ENCODE measurements at regions not wholly inside any gene's neighbourhood (a gene's known extent, or its start where the extent isn't known, plus 50 kb on each side); places are given as distances from the start of the nearest gene placed in this dataset.
"Not testable (repeated sequence)": the region's sequence is repeated elsewhere in the genome, so short reads cannot be mapped to it uniquely, and the experiment has no call there.

DNA sequence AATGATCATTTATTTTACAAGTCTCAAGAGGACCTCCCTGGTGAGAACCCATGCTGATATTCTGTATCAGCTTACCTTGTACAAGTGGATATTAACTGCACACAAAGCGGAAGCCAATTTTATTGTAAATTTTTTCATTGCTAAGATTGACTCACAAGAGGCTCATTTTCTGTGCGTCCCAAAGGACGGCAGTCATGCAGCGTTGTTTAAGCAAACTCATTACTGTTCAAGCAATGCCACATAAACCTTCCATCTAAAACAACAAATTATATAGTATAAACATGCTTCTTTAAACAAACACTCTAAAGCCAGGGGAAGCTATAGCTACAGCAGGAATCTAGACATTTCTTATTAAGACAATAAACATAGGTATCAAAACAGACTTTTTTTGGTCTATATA lies 575.3 kb downstream of the FRK start:
- H3K4me3 ChIP-seq (ENCODE audit: low read depth, low read length), result no peak overlapping the region
- TF ChIP-seq, protein P1, sequence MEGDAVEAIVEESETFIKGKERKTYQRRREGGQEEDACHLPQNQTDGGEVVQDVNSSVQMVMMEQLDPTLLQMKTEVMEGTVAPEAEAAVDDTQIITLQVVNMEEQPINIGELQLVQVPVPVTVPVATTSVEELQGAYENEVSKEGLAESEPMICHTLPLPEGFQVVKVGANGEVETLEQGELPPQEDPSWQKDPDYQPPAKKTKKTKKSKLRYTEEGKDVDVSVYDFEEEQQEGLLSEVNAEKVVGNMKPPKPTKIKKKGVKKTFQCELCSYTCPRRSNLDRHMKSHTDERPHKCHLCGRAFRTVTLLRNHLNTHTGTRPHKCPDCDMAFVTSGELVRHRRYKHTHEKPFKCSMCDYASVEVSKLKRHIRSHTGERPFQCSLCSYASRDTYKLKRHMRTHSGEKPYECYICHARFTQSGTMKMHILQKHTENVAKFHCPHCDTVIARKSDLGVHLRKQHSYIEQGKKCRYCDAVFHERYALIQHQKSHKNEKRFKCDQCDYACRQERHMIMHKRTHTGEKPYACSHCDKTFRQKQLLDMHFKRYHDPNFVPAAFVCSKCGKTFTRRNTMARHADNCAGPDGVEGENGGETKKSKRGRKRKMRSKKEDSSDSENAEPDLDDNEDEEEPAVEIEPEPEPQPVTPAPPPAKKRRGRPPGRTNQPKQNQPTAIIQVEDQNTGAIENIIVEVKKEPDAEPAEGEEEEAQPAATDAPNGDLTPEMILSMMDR (IDR thresholded peaks at IDR 0.05; ENCODE audit: insufficient read depth, low read depth, low read length), result no peak
- peak; percentile 1 for DNase-seq (ENCODE audit: low read depth)

DNA sequence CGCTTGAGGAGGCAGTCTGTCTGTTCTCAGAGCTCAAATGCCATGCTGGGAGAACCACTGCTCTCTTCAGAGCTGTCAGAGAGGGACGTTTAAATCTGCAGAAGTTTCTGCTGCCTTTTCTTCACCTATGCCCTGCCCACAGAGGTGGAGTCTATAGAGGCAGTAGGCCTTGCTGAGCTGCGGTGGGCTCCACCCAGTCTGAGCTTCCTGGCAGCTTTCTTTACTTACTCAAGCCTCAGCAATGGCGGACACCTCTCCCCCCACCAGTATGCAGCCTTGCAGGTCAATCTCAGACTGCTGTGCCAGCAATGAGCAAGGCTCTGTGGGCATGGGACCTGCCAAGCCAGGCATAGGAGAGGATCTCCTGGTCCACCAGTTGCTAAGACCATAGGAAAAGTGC lies 580.1 kb downstream of the FRK start:
- not testable (repeated sequence) for DNase-seq (ENCODE audit: low read depth); H3K4me3 ChIP-seq (ENCODE audit: low read depth, low read length)

DNA sequence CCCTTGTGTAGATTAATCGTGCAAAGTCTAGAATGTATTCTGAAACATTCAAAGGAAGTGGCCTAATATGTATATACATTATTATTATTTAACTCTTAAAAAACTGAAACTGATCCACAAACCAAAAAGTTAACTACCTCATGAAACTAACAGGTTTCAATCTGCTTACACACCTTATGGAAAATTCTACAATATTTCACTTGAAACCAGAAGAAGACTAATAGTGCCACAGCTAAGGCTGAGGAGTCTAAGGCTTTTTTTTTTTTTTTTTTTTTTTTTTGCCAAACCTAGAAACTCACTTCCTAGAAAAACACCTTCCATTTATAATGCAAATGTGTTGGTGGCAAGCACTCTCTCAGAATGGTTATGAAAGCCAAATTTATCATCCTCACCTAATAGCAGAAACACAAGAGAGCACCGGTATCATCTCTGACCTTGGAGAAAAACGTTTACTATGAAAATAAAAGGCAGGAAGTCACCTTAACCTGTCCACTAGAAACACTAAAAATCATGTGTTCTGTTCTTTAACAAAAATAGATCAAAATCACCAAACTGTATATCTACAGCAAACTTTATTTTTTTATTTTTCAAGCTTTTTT lies 586.1 kb downstream of the FRK start:
- DNase-seq (ENCODE audit: low read depth), result no peak
- TF ChIP-seq, protein P1 (IDR thresholded peaks at IDR 0.05; ENCODE audit: insufficient read depth, low read depth, low read length), result no peak
- H3K4me3 ChIP-seq (ENCODE audit: low read depth, low read length), result no peak overlapping the region

DNA sequence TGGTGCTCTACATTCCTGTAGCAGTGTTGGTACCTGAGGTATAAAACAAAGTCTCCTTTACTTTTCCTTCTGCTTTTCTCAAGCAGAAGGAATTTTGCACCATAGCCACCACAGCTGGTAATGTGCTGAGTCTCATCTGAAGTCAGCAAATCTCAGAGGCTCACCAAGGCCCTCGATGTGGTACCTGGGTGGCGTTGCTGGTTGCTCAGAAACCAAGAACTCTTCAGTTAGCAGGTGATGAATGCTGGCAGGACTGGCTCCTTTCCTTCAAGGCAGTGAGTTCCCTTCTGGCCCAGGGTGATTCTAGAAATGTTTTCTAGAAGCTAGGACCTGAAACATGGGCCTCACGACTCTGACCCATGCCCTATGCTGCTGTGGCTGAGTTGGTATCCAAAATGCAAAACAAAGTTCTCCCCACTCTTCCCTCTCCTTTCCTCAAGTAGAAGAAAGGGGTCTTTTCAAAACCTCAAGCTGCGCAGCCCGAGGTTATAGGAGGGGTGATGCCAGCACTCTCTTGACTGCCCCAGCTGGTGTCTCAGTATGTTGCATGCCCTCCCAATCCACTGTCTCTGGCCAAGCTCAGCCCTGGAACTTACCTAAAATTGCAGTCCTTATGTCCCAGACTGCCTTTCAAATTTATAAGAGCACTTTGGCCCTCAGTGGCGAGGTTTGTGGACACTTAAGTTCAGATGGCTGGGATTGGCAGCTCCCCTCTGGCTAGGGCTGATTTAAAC lies 592.3 kb downstream of the FRK start:
- H3K4me3 ChIP-seq (ENCODE audit: low read depth, low read length), result no peak overlapping the region
- no peak for DNase-seq (ENCODE audit: low read depth)
- TF ChIP-seq, protein P1 (IDR thresholded peaks at IDR 0.05; ENCODE audit: insufficient read depth, low read depth, low read length), result no peak

DNA sequence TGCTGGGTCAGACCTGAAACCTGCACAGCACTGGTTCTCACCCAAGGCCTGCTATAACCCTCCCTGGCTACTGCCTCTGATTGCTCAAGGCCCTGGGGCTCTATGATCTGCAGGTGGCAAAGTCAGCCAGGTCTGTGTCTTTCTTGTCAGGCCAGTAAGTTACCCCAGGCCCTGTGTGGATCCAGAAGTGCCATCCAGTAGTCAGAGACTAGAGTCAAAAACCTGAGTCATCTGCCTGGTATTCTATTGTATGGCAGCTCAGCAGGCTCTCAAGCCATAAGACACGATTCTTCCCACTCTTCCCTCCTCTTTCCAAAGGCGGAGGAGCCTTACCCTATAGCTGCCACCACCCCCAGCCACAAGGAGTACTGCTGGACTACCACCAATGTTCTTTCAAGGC lies 593.0 kb downstream of the FRK start:
- no peak overlapping the region for H3K4me3 ChIP-seq (ENCODE audit: low read depth, low read length)
- no peak for DNase-seq (ENCODE audit: low read depth)
- TF ChIP-seq, protein P1 (IDR thresholded peaks at IDR 0.05; ENCODE audit: insufficient read depth, low read depth, low read length), result no peak

DNA sequence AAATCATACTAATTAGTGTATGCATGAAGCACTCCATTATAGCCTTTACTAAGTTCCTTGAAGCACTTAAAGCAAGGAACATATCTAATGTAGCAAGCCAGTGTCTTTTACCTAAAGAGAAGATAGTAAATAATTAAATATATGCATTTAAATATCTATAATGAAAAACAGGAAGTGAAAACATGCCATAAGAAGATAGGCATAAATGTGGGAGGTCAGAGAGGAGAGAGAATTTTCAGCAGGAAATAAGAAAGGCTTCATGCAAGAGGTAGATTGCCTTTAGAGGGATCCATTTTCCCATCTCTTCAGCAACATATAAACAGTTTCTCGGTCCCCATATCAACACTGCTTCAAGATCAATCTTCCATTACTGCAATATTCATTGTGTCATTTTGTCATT lies 599.8 kb downstream of the FRK start:
- H3K4me3 ChIP-seq (ENCODE audit: low read depth, low read length), result no peak overlapping the region
- DNase-seq (ENCODE audit: low read depth), result no peak
- TF ChIP-seq, protein P1 (IDR thresholded peaks at IDR 0.05; ENCODE audit: insufficient read depth, low read depth, low read length), result no peak

DNA sequence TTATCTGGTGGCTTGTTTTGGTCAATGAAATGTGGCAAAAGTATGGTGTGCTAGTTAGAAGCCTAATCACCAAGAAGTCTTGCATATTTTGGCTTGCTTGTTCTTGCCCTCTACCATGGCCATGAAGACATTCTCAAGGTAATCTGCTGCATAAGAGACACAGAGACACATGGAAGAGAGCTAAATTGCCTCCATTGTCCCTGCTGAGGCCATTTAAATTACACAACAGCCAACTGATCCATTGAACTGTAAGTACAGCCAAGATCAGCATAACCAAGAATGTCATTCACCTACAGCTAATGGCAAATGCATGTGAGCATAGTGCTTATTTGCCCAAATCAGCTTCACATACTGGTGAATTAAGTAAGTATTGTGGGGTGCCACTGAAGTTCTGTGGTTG lies 603.8 kb downstream of the FRK start:
- no peak overlapping the region for H3K4me3 ChIP-seq (ENCODE audit: low read depth, low read length)
- DNase-seq (ENCODE audit: low read depth), result no peak
- TF ChIP-seq, protein P1 (IDR thresholded peaks at IDR 0.05; ENCODE audit: insufficient read depth, low read depth, low read length), result no peak

Measured in fibroblast of villous mesenchyme (primary cell).